IPS DF 19.7 (cell line): ENCODE measurements at regions not wholly inside any gene's neighbourhood (a gene's known extent, or its start where the extent isn't known, plus 50 kb on each side); places are given as distances from the start of the nearest gene placed in this dataset.
"Not testable (repeated sequence)": the region's sequence is repeated elsewhere in the genome, so short reads cannot be mapped to it uniquely, and the experiment has no call there.

Experiments
- DNase-seq: peaks from one replicate; pipeline ENCODE4 v3.0.0-alpha.2; 2013; ENCODE audit warnings: low read depth, low spot score

GRCh38 chr4:14906805-14907204 is 95.5 kb upstream of the CPEB2 start:
- DNase-seq, result no peak

- DNase-seq, result no peak
Measured at GRCh38 chr4:14908635-14909034, 93.6 kb upstream of the CPEB2 start.

GRCh38 chr4:14910411-14910810 is 91.9 kb upstream of the CPEB2 start:
- DNase-seq, result no peak

- no peak for DNase-seq
Measured at GRCh38 chr4:14912426-14912825, 89.9 kb upstream of the CPEB2 start.

- DNase-seq, result no peak
Measured at GRCh38 chr4:14915018-14915417, 87.3 kb upstream of the CPEB2 start.

- no peak for DNase-seq
Measured at GRCh38 chr4:14916554-14917297, 85.6 kb upstream of the CPEB2 start.

GRCh38 chr4:14917298-14917633 is 85.0 kb upstream of the CPEB2 start:
- no peak for DNase-seq

GRCh38 chr4:14918336-14918735 is 83.9 kb upstream of the CPEB2 start:
- no peak for DNase-seq

GRCh38 chr4:14919785-14920184 is 82.5 kb upstream of the CPEB2 start:
- DNase-seq, result no peak

GRCh38 chr4:14920237-14920636 is 82.0 kb upstream of the CPEB2 start:
- DNase-seq, result no peak

GRCh38 chr4:14920759-14921320 is 81.4 kb upstream of the CPEB2 start:
- DNase-seq, result no peak

- not testable (repeated sequence) for DNase-seq
Measured at GRCh38 chr4:14921781-14922180, 80.5 kb upstream of the CPEB2 start.

- DNase-seq, result no peak
Measured at GRCh38 chr4:14924076-14924811, 78.0 kb upstream of the CPEB2 start.

GRCh38 chr4:14924812-14925344 is 77.4 kb upstream of the CPEB2 start:
- DNase-seq, result no peak

- DNase-seq, result no peak
Measured at GRCh38 chr4:14925471-14925870, 76.8 kb upstream of the CPEB2 start.

GRCh38 chr4:14926368-14926767 is 75.9 kb upstream of the CPEB2 start:
- DNase-seq, result no peak

- no peak for DNase-seq
Measured at GRCh38 chr4:14928035-14928434, 74.2 kb upstream of the CPEB2 start.

GRCh38 chr4:14929669-14930068 is 72.6 kb upstream of the CPEB2 start:
- no peak for DNase-seq

- no peak for DNase-seq
Measured at GRCh38 chr4:14934704-14935390, 67.4 kb upstream of the CPEB2 start.

- DNase-seq, result no peak
Measured at GRCh38 chr4:14943749-14944148, 58.5 kb upstream of the CPEB2 start.

- DNase-seq, result no peak
Measured at GRCh38 chr4:14952352-14952751, 49.9 kb upstream of the CPEB2 start.
